K562 (cell line): ENCODE measurements at regions not wholly inside any gene's neighbourhood (a gene's known extent, or its start where the extent isn't known, plus 50 kb on each side); places are given as distances from the start of the nearest gene placed in this dataset.

Experiments used
- ATAC-seq: fragments of 200-7000 bp; cut with Tn5 transposase; 3 replicates; pipeline ENCODE4 v1.9.1; 2020; ENCODE audit warnings: moderate library complexity
- BruUV-seq: library from RNA; stranded (reverse); fragments of 400-500 nt; replicated peaks from 2 replicates; lab custom pipeline; 2021; lab: Mats Ljungman, UMichigan
- CTCF ChIA-PET: fragments of 300-600 bp; formaldehyde crosslinking; extraction: SDS; loops from one replicate; lab custom pipeline; 2021; ENCODE audit warnings: low intra/inter-chr PET ratio; lab: Yijun Ruan, JAX
- POLR2A ChIA-PET: fragments of 300-600, 350-650 bp; sonication (Branson Sonifier 250); formaldehyde crosslinking; extraction: SDS; loops from one replicate; lab custom pipeline; 2021; ENCODE audit warnings: antibody characterized with exemption, inconsistent platforms; lab: Yijun Ruan, JAX
- DNase-seq, 4 experiments: peaks; one replicate each; pipeline versions ENCODE4 v3.0.0 to v3.0.0-alpha.2; 2011 to 2018; ENCODE audit warnings: low spot score in 3 of 4, mixed read lengths in 3 of 4; ENCODE audit errors: extremely low read depth in 1 of 4
- FAIRE-seq: peaks from 2 replicates; lab custom pipeline; 2011; peaks lifted over from hg19 to GRCh38; lab: Jason Lieb, UNC
- H2AFZ ChIP-seq: 2 replicates; pipeline ENCODE4 v1.6.0; 2011; ENCODE audit warnings: low read depth, low read length, control low read depth, inconsistent platforms
- H3K27ac ChIP-seq: fragments of 200-600 bp; 3 replicates; pipeline ENCODE4 v1.8.0; 2011; ENCODE audit warnings: low read depth, mild to moderate bottlenecking, control low read depth, inconsistent platforms, low read length, moderate library complexity, mixed read lengths; ENCODE audit errors: extremely low read depth
- H3K27me3 ChIP-seq, 2 experiments: fragments of 300-600 bp in 1 of 2; 2 replicates in 1 of 2; 3 replicates in 1 of 2; pipeline versions ENCODE4 v1.6.0 to v1.8.0; 2011; ENCODE audit warnings: inconsistent platforms in 2 of 2, low read length in 2 of 2, mild to moderate bottlenecking in 1 of 2, mixed read lengths in 1 of 2, moderate library complexity in 1 of 2; ENCODE audit not compliant: control insufficient read depth in 2 of 2, insufficient read depth in 2 of 2
- H3K36me3 ChIP-seq: fragments of 300-600 bp; 3 replicates; pipeline ENCODE4 v1.8.0; 2011; ENCODE audit warnings: mild to moderate bottlenecking, low read length, inconsistent platforms; ENCODE audit not compliant: control insufficient read depth, insufficient read depth
- H3K4me1 ChIP-seq, 2 experiments: fragments of 200-600 bp in 1 of 2; replicated peaks in 1 of 2; 2 replicates in 1 of 2; 3 replicates in 1 of 2; pipeline versions ENCODE4 v1.5.1 to v1.8.0; 2011; ENCODE audit warnings: inconsistent platforms in 2 of 2, low read length in 2 of 2, mild to moderate bottlenecking in 1 of 2, mixed read lengths in 1 of 2, moderate library complexity in 1 of 2; ENCODE audit not compliant: control insufficient read depth in 2 of 2, insufficient read depth in 2 of 2
- H3K4me2 ChIP-seq: 2 replicates; pipeline ENCODE4 v1.6.1; 2011; ENCODE audit warnings: low read length, control low read depth, inconsistent platforms, mixed read lengths; ENCODE audit not compliant: insufficient read depth
- H3K4me3 ChIP-seq: fragments of 200-600 bp; sonication (generic), shearing (Covaris generic); 2 replicates; pipeline ENCODE4 v1.5.1; 2016; ENCODE audit warnings: control low read depth, inconsistent platforms
- H3K79me2 ChIP-seq: fragments of 200-600 bp; 3 replicates; pipeline ENCODE4 v1.8.0; 2011; ENCODE audit warnings: low read length, inconsistent platforms; ENCODE audit not compliant: control insufficient read depth, insufficient read depth
- H3K9ac ChIP-seq, 2 experiments: 2 replicates each; pipeline versions ENCODE4 v1.6.0 to v1.6.1; 2011; ENCODE audit warnings: low read depth in 2 of 2, low read length in 2 of 2, control low read depth in 1 of 2, inconsistent platforms in 1 of 2, mild to moderate bottlenecking in 1 of 2, mixed read lengths in 1 of 2; ENCODE audit not compliant: insufficient read depth in 1 of 2
- H3K9me1 ChIP-seq: one replicate; pipeline ENCODE4 v1.6.0; 2011; ENCODE audit warnings: inconsistent platforms, mild to moderate bottlenecking, low read length, moderate library complexity; ENCODE audit not compliant: control insufficient read depth, insufficient read depth
- H3K9me3 ChIP-seq: replicated peaks from 2 replicates; pipeline ENCODE4 v1.5.1; 2011; ENCODE audit warnings: low read depth, low read length, inconsistent platforms; ENCODE audit not compliant: control insufficient read depth, insufficient read depth
- H4K20me1 ChIP-seq: replicated peaks from 2 replicates; pipeline ENCODE4 v1.6.1; 2011; ENCODE audit warnings: low read length, inconsistent platforms, mixed read lengths; ENCODE audit not compliant: control insufficient read depth, insufficient read depth
- CHCHD3 ChIP-seq: fragments of 250-450 bp; sonication (Bioruptor Pico); IDR thresholded peaks from 2 replicates; pipeline ENCODE4 v2.1.2; 2022; ENCODE audit warnings: mild to moderate bottlenecking
- CHD1 ChIP-seq: fragments of 200-600 bp; sonication (generic); IDR thresholded peaks from one replicate; pipeline ENCODE4 v1.6.1; 2012; ENCODE audit warnings: mild to moderate bottlenecking, moderate library complexity, low read length, inconsistent platforms
- EP300 ChIP-seq: IDR thresholded peaks from 2 replicates; pipeline ENCODE4 v1.6.1; 2012; ENCODE audit warnings: low read length, improper control_type of control experiment
- HNRNPLL ChIP-seq: fragments of 200-400 bp; formaldehyde crosslinking; IDR thresholded peaks from 2 replicates; pipeline ENCODE4 v1.6.1; 2017; ENCODE audit warnings: low read length, low read depth, mild to moderate bottlenecking; ENCODE audit not compliant: poor library complexity, severe bottlenecking
- PTRF ChIP-seq: fragments of 450-650 bp; IDR thresholded peaks from 2 replicates; pipeline ENCODE4 v1.6.1; 2016; ENCODE audit warnings: mild to moderate bottlenecking, missing genetic modification characterization, missing compliant biosample characterization
- TAF15 ChIP-seq: fragments of 200-400 bp; formaldehyde crosslinking; IDR thresholded peaks from 2 replicates; pipeline ENCODE4 v1.6.1; 2017; ENCODE audit warnings: mild to moderate bottlenecking, low read depth, low read length, moderate library complexity
- YBX1 ChIP-seq: fragments of 450-650 bp; IDR thresholded peaks from 2 replicates; pipeline ENCODE4 v1.7.1; 2016; ENCODE audit warnings: mild to moderate bottlenecking
- ZNF124 ChIP-seq: sonication (generic); formaldehyde crosslinking; IDR thresholded peaks from 2 replicates; pipeline ENCODE4 v1.8.1; 2022; ENCODE audit warnings: missing genetic modification reagents
- ZNF584 ChIP-seq: fragments of 200-800 bp; sonication (Bioruptor generic); IDR thresholded peaks from 2 replicates; pipeline ENCODE4 v1.6.1; 2016; ENCODE audit warnings: low read depth, mild to moderate bottlenecking, missing genetic modification characterization, missing compliant biosample characterization
- ZNF785 ChIP-seq: fragments of 250-450 bp; sonication (Bioruptor Pico); IDR thresholded peaks from 2 replicates; pipeline ENCODE4 v1.4.0; 2020; ENCODE audit warnings: mild to moderate bottlenecking
- WGBS: fragments of 100-300 bp; shearing (Covaris generic); methylation state at CpG from one replicate; pipeline ENCODE4 v1.1.6; 2016; ENCODE audit warnings: low coverage, mixed read lengths; ENCODE audit not compliant: insufficient coverage; ENCODE audit errors: missing lambda C conversion rate; 5-methylcytosine and 5-hydroxymethylcytosine counted together
- in situ Hi-C: fragments of 300-500 bp; cut with MboI; formaldehyde crosslinking; loops from 4 replicates; pipeline ENCODE4 v1.15.0; 2018; ENCODE audit warnings: inconsistent platforms, mixed read lengths
- intact Hi-C: fragments of 100-400 bp; cut with micrococcal nuclease; formaldehyde crosslinking; loops from 2 replicates; pipeline ENCODE4 v1.14.2; 2022
- TF ChIP-seq, protein P1 (sequence below): fragments of 250-450 bp; sonication (Bioruptor Pico); IDR thresholded peaks from 2 replicates; pipeline ENCODE4 v1.4.0; 2020; ENCODE audit warnings: mild to moderate bottlenecking, moderate library complexity, borderline replicate concordance

DNA sequence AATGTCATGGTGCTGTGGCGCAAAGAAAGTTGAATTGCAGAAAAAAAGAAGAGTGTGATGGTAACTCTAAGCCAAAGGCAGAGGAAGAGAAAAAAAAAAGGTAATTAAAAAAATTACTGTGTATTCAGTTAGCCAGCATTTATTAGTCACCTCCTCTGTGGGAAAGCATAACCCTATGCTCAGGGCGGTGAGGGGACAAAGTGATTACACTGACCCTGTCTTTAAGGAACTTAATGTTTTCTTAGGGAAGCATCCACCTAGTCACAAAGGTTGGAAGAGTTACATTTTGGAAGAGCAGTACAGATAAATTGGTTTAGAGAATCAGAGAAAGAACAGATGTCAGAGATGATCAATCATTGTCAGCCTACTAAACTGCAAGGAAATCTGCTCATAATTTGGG, 410.3 kb downstream of the CDH11 start (continued):
- TF ChIP-seq, protein P1, sequence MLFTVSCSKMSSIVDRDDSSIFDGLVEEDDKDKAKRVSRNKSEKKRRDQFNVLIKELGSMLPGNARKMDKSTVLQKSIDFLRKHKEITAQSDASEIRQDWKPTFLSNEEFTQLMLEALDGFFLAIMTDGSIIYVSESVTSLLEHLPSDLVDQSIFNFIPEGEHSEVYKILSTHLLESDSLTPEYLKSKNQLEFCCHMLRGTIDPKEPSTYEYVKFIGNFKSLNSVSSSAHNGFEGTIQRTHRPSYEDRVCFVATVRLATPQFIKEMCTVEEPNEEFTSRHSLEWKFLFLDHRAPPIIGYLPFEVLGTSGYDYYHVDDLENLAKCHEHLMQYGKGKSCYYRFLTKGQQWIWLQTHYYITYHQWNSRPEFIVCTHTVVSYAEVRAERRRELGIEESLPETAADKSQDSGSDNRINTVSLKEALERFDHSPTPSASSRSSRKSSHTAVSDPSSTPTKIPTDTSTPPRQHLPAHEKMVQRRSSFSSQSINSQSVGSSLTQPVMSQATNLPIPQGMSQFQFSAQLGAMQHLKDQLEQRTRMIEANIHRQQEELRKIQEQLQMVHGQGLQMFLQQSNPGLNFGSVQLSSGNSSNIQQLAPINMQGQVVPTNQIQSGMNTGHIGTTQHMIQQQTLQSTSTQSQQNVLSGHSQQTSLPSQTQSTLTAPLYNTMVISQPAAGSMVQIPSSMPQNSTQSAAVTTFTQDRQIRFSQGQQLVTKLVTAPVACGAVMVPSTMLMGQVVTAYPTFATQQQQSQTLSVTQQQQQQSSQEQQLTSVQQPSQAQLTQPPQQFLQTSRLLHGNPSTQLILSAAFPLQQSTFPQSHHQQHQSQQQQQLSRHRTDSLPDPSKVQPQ (CRISPR knock-in tag), result no peak
- TF ChIP-seq EP300, result no peak
- no peak for TF ChIP-seq PTRF (tag)
- TF ChIP-seq TAF15, result no peak

- Histone ChIP-seq H3K9me3 (peaks cover 2% of the 10 kb centered on the region), H3K79me2 (no peaks in the 10 kb centered on the region), H3K9me1 (no peaks in the 10 kb centered on the region), H3K9ac (no peak overlapping the region), H3K27ac (no peak overlapping the region), H3K27me3 (no peaks in the 10 kb centered on the region), H3K36me3 (no peaks in the 10 kb centered on the region), H3K4me1 (no peaks in the 10 kb centered on the region), H4K20me1 (no peaks in the 10 kb centered on the region), H2AFZ (no peak overlapping the region), H3K4me2 (no peak overlapping the region), H3K4me3 (no peak overlapping the region)
- no peak for ATAC-seq
- in situ Hi-C loops, result no loop called here
- WGBS, result 2% methylated on average over 4 of the region's 4 CpGs
- no TSS peak for BruUV-seq
- no peak for FAIRE-seq
- intact Hi-C loops, result no loop called here
- ChIA-PET POLR2A (no interaction called here), CTCF (interaction anchor here (0.6 kb wide), 1 partner anchor 532 kb away, joined by 3 read pairs; no protein-coding TSS in a partner anchor)
- no peak for DNase-seq
- TF ChIP-seq CHD1 (no peak), CHCHD3 (CRISPR knock-in tag) (no peak), ZNF785 (CRISPR knock-in tag) (no peak), ZNF584 (CRISPR knock-in tag) (no peak), YBX1 (no peak), ZNF124 (CRISPR knock-in tag) (no peak), HNRNPLL (no peak)
Observed at GRCh38 chr16:64711026-64711425, 410.8 kb downstream of the CDH11 start.
